DND-41 (cell line): ENCODE measurements at regions not wholly inside any gene's neighbourhood (a gene's known extent, or its start where the extent isn't known, plus 50 kb on each side); places are given as distances from the start of the nearest gene placed in this dataset.

ENCODE experiments used
- ATAC-seq: fragments of 200-7000 bp; cut with Tn5 transposase; 3 replicates; pipeline ENCODE4 v1.9.1; 2021; ENCODE audit warnings: low read depth; ENCODE audit not compliant: insufficient read depth
- DNase-seq: peaks from one replicate; pipeline ENCODE4 v3.0.0-alpha.2; 2020
- H2AFZ ChIP-seq: 2 replicates; pipeline ENCODE4 v1.6.0; 2012; ENCODE audit warnings: low read depth, low read length
- H3K27ac ChIP-seq: 2 replicates; pipeline ENCODE4 v1.5.1; 2012; ENCODE audit warnings: low read length, inconsistent platforms
- H3K27me3 ChIP-seq: fragments of 200-600 bp; sonication (generic); 2 replicates; pipeline ENCODE4 v1.6.0; 2012; ENCODE audit warnings: low read length, mild to moderate bottlenecking, inconsistent platforms; ENCODE audit not compliant: insufficient read depth, poor library complexity
- H3K36me3 ChIP-seq: 2 replicates; pipeline ENCODE4 v1.5.1; 2012; ENCODE audit warnings: low read length, inconsistent platforms; ENCODE audit not compliant: insufficient read depth
- H3K4me1 ChIP-seq: 2 replicates; pipeline ENCODE4 v1.5.1; 2012; ENCODE audit warnings: mild to moderate bottlenecking, low read length; ENCODE audit not compliant: insufficient read depth
- H3K4me2 ChIP-seq: 2 replicates; pipeline ENCODE4 v1.6.0; 2012; ENCODE audit warnings: mild to moderate bottlenecking, moderate library complexity, low read length, inconsistent platforms; ENCODE audit not compliant: insufficient read depth
- H3K4me3 ChIP-seq, 2 experiments: fragments of 200-600 bp in 1 of 2; shearing (Covaris generic) in 1 of 2; 2 replicates each; pipeline ENCODE4 v1.5.1; 2012 to 2016; ENCODE audit warnings: inconsistent platforms in 2 of 2, low read length in 2 of 2, mild to moderate bottlenecking in 2 of 2, low read depth in 1 of 2, moderate library complexity in 1 of 2
- H3K79me2 ChIP-seq: 2 replicates; pipeline ENCODE4 v1.6.0; 2012; ENCODE audit warnings: low read length, inconsistent platforms; ENCODE audit not compliant: insufficient read depth
- H3K9ac ChIP-seq: 2 replicates; pipeline ENCODE4 v1.6.0; 2012; ENCODE audit warnings: low read depth, mild to moderate bottlenecking, inconsistent platforms, low read length, moderate library complexity
- H3K9me3 ChIP-seq: 2 replicates; pipeline ENCODE4 v1.5.1; 2012; ENCODE audit warnings: low read length, moderate library complexity, mild to moderate bottlenecking, inconsistent platforms; ENCODE audit not compliant: insufficient read depth, severe bottlenecking
- H4K20me1 ChIP-seq: 2 replicates; pipeline ENCODE4 v1.6.0; 2012; ENCODE audit warnings: low read length; ENCODE audit not compliant: insufficient read depth
- CTCF ChIP-seq: IDR thresholded peaks from 2 replicates; pipeline ENCODE4 v1.5.1; 2012; ENCODE audit warnings: borderline replicate concordance, low read length, moderate library complexity, mild to moderate bottlenecking; ENCODE audit not compliant: poor library complexity, severe bottlenecking; ENCODE audit errors: extremely low read depth
- EZH2 ChIP-seq: IDR thresholded peaks from 3 replicates; pipeline ENCODE4 v1.6.1; 2012; ENCODE audit warnings: borderline replicate concordance, low read depth, mild to moderate bottlenecking, moderate library complexity, low read length, inconsistent platforms; ENCODE audit not compliant: severe bottlenecking

DNA sequence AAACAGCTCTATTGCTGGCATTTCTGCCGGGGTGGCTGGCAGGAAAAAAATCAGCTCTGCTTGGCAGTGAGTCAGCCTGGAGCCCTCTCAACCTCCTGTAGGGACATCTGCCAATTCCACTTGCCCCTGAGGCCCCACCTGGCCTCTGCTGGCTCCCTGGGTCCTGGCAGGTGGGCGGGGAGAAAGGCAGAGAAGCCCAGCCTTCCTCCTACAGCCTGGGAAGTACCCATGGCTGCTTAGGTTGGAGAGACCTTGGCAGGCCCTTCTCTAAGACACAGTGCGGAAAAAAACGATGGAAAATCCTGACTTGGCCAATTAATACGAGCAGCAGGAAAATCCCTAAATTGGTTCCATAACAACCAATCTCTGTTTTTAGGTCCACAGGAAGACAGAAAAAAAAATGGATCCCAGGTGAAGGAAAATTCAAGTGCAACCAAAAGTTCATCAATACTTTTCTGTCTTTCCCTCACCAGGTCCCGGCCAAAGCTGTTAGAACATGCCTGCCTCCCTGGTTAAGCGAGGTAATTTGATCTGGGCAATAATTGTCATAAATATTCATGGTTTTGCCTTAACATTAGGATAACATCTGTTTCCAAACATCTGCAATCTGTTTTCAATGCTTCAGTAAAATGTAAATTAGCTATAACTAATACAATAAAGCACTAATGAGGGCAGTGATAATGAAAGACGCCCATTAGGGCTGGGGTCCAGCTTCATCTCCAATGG, 245.9 kb downstream of the TFCP2L1 start:
- Histone ChIP-seq H3K27me3 (peaks cover 11% of the 10 kb centered on the region), H4K20me1 (no peaks in the 10 kb centered on the region), H3K4me1 (no peaks in the 10 kb centered on the region), H3K4me2 (no peak overlapping the region), H3K4me3 (no peak overlapping the region), H3K36me3 (no peaks in the 10 kb centered on the region), H2AFZ (no peak overlapping the region), H3K79me2 (no peaks in the 10 kb centered on the region), H3K27ac (no peak overlapping the region), H3K9me3 (no peaks in the 10 kb centered on the region), H3K9ac (no peak overlapping the region)
- no peak for DNase-seq
- ATAC-seq: no peak
- TF ChIP-seq EZH2 (no peak), CTCF (no peak)

DNA sequence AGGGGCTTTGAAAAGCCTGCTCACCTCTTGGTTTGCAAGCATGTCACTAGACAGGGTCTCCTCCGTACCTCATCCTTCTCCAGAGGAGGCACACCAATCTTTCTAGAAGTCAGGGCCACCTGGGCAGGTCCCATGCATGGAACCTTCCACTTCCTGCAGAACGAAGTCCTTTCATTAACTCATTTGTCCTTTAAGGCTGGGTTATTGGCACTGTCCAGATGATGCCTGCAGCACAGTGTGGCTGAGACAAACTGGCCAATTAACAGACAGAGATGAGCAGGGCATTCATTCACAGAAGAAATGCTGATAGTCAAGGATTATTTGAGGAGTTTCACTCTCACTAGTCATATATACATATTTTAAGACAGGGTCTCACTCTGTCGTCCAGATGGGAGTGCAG, 245.3 kb downstream of the TFCP2L1 start:
- H3K27me3 ChIP-seq: peaks cover 11% of the 10 kb centered on the region
- H3K9ac ChIP-seq: no peak overlapping the region
- no peak overlapping the region for H3K4me2 ChIP-seq
- no peak overlapping the region for H2AFZ ChIP-seq
- no peaks in the 10 kb centered on the region for H3K79me2 ChIP-seq
- H3K4me3 ChIP-seq: no peak overlapping the region
- TF ChIP-seq EZH2 (no peak), CTCF (no peak)
- H4K20me1 ChIP-seq: no peaks in the 10 kb centered on the region
- H3K9me3 ChIP-seq: no peaks in the 10 kb centered on the region
- H3K36me3 ChIP-seq: no peaks in the 10 kb centered on the region
- H3K4me1 ChIP-seq: no peaks in the 10 kb centered on the region
- no peak overlapping the region for H3K27ac ChIP-seq
- ATAC-seq: no peak
- no peak for DNase-seq

DNA sequence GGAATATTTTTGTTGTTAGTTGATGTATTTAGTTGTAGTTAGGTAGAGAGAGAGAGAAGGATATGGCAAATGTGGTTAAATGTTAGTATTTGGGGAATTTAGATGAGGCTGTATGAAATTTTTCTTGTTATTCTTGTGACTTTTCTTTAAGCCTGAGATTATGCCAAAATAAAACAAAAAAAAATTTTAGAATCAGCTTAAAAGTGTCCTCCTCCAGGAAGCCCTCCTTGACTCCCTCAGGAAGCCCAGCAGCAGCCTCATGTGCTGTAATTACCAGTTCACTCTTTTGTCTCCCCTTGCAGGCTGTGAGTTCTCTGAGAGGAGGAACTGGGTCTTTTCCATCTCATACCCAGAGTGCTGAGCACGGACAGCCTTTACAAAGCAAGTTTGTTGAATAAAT, 243.5 kb downstream of the TFCP2L1 start:
- H3K27me3 ChIP-seq: peaks cover 4% of the 10 kb centered on the region
- H3K27ac ChIP-seq: no peak overlapping the region
- H3K9me3 ChIP-seq: no peaks in the 10 kb centered on the region
- no peaks in the 10 kb centered on the region for H3K4me1 ChIP-seq
- H4K20me1 ChIP-seq: no peaks in the 10 kb centered on the region
- DNase-seq (no peak), ATAC-seq (no peak)
- H3K79me2 ChIP-seq: no peaks in the 10 kb centered on the region
- no peaks in the 10 kb centered on the region for H3K36me3 ChIP-seq
- no peak overlapping the region for H3K4me2 ChIP-seq
- H3K9ac ChIP-seq: no peak overlapping the region
- TF ChIP-seq EZH2 (no peak), CTCF (no peak)
- no peak overlapping the region for H3K4me3 ChIP-seq
- H2AFZ ChIP-seq: no peak overlapping the region
